C4-2B (cell line): ENCODE measurements at regions not wholly inside any gene's neighbourhood (a gene's known extent, or its start where the extent isn't known, plus 50 kb on each side); places are given as distances from the start of the nearest gene placed in this dataset.

Source experiments
- ZFX ChIP-seq: fragments of 450-650 bp; IDR thresholded peaks from 2 replicates; pipeline ENCODE4 v1.6.1; 2017
- TF ChIP-seq, protein P1 (sequence below): fragments of 450-650 bp; conservative IDR thresholded peaks from 2 replicates; pipeline ENCODE4 v1.5.1; 2017; ENCODE audit warnings: mild to moderate bottlenecking

GRCh38 chr1:235014756-235015155, 113.9 kb downstream of the TOMM20 start:
- TF ChIP-seq, protein P1, sequence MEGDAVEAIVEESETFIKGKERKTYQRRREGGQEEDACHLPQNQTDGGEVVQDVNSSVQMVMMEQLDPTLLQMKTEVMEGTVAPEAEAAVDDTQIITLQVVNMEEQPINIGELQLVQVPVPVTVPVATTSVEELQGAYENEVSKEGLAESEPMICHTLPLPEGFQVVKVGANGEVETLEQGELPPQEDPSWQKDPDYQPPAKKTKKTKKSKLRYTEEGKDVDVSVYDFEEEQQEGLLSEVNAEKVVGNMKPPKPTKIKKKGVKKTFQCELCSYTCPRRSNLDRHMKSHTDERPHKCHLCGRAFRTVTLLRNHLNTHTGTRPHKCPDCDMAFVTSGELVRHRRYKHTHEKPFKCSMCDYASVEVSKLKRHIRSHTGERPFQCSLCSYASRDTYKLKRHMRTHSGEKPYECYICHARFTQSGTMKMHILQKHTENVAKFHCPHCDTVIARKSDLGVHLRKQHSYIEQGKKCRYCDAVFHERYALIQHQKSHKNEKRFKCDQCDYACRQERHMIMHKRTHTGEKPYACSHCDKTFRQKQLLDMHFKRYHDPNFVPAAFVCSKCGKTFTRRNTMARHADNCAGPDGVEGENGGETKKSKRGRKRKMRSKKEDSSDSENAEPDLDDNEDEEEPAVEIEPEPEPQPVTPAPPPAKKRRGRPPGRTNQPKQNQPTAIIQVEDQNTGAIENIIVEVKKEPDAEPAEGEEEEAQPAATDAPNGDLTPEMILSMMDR, result no peak
- no peak for TF ChIP-seq ZFX
